ENCODE measurements at regions not wholly inside any gene's neighbourhood (a gene's known extent, or its start where the extent isn't known, plus 50 kb on each side); places are given as distances from the start of the nearest gene placed in this dataset.

DNA sequence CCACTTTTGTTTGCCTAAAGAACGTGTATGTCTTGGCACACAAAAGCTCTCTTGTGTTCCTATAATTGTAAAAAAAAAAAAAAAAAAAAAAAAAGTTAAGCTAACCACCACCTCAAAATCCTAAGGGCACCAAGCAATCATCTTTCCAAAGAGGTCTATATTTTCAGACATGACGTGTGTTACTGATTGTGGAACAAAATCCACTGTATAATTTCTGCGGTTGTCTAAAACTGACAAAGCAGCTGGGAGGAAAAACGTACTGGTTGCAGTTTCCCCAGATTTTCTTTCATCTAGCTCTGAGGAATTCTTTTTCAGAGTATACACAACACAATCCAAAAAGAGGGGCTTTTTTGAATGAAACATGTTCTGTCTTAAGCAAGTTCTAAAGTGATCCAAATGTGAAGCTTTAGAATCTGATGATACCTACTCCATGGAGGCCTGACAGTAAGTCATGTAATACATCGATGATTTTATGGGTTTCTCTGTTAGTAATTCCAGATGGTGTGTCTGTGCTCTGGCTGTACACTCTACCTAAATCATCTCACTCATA is 375.6 kb upstream of the NUDT12 start:
- TF ChIP-seq, protein P1, sequence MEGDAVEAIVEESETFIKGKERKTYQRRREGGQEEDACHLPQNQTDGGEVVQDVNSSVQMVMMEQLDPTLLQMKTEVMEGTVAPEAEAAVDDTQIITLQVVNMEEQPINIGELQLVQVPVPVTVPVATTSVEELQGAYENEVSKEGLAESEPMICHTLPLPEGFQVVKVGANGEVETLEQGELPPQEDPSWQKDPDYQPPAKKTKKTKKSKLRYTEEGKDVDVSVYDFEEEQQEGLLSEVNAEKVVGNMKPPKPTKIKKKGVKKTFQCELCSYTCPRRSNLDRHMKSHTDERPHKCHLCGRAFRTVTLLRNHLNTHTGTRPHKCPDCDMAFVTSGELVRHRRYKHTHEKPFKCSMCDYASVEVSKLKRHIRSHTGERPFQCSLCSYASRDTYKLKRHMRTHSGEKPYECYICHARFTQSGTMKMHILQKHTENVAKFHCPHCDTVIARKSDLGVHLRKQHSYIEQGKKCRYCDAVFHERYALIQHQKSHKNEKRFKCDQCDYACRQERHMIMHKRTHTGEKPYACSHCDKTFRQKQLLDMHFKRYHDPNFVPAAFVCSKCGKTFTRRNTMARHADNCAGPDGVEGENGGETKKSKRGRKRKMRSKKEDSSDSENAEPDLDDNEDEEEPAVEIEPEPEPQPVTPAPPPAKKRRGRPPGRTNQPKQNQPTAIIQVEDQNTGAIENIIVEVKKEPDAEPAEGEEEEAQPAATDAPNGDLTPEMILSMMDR (IDR thresholded peaks at IDR 0.05): no peak
- TF ChIP-seq POLR2A (IDR thresholded peaks at IDR 0.05): no peak
- no peak for TF ChIP-seq EP300 (IDR thresholded peaks at IDR 0.05)

All from sigmoid colon (tissue), 4 donors.